H1 (cell line): ENCODE measurements at regions not wholly inside any gene's neighbourhood (a gene's known extent, or its start where the extent isn't known, plus 50 kb on each side); places are given as distances from the start of the nearest gene placed in this dataset.

ENCODE experiments used
- RAD21 ChIP-seq, 2 experiments: IDR thresholded peaks in 1 of 2; conservative IDR thresholded peaks in 1 of 2; 2 replicates each; pipeline ENCODE4 v1.6.1; 2011; ENCODE audit warnings: low read depth in 2 of 2, low read length in 2 of 2, improper control_type of control experiment in 1 of 2, inconsistent platforms in 1 of 2, mild to moderate bottlenecking in 1 of 2, moderate library complexity in 1 of 2
- TF ChIP-seq, protein P1 (sequence below): fragments of 300-600 bp; sonication (generic); IDR thresholded peaks from 2 replicates; pipeline ENCODE4 v1.7.1; 2012; ENCODE audit warnings: low read length, moderate library complexity, mild to moderate bottlenecking, inconsistent platforms; ENCODE audit not compliant: insufficient replicate concordance

- TF ChIP-seq, protein P1, sequence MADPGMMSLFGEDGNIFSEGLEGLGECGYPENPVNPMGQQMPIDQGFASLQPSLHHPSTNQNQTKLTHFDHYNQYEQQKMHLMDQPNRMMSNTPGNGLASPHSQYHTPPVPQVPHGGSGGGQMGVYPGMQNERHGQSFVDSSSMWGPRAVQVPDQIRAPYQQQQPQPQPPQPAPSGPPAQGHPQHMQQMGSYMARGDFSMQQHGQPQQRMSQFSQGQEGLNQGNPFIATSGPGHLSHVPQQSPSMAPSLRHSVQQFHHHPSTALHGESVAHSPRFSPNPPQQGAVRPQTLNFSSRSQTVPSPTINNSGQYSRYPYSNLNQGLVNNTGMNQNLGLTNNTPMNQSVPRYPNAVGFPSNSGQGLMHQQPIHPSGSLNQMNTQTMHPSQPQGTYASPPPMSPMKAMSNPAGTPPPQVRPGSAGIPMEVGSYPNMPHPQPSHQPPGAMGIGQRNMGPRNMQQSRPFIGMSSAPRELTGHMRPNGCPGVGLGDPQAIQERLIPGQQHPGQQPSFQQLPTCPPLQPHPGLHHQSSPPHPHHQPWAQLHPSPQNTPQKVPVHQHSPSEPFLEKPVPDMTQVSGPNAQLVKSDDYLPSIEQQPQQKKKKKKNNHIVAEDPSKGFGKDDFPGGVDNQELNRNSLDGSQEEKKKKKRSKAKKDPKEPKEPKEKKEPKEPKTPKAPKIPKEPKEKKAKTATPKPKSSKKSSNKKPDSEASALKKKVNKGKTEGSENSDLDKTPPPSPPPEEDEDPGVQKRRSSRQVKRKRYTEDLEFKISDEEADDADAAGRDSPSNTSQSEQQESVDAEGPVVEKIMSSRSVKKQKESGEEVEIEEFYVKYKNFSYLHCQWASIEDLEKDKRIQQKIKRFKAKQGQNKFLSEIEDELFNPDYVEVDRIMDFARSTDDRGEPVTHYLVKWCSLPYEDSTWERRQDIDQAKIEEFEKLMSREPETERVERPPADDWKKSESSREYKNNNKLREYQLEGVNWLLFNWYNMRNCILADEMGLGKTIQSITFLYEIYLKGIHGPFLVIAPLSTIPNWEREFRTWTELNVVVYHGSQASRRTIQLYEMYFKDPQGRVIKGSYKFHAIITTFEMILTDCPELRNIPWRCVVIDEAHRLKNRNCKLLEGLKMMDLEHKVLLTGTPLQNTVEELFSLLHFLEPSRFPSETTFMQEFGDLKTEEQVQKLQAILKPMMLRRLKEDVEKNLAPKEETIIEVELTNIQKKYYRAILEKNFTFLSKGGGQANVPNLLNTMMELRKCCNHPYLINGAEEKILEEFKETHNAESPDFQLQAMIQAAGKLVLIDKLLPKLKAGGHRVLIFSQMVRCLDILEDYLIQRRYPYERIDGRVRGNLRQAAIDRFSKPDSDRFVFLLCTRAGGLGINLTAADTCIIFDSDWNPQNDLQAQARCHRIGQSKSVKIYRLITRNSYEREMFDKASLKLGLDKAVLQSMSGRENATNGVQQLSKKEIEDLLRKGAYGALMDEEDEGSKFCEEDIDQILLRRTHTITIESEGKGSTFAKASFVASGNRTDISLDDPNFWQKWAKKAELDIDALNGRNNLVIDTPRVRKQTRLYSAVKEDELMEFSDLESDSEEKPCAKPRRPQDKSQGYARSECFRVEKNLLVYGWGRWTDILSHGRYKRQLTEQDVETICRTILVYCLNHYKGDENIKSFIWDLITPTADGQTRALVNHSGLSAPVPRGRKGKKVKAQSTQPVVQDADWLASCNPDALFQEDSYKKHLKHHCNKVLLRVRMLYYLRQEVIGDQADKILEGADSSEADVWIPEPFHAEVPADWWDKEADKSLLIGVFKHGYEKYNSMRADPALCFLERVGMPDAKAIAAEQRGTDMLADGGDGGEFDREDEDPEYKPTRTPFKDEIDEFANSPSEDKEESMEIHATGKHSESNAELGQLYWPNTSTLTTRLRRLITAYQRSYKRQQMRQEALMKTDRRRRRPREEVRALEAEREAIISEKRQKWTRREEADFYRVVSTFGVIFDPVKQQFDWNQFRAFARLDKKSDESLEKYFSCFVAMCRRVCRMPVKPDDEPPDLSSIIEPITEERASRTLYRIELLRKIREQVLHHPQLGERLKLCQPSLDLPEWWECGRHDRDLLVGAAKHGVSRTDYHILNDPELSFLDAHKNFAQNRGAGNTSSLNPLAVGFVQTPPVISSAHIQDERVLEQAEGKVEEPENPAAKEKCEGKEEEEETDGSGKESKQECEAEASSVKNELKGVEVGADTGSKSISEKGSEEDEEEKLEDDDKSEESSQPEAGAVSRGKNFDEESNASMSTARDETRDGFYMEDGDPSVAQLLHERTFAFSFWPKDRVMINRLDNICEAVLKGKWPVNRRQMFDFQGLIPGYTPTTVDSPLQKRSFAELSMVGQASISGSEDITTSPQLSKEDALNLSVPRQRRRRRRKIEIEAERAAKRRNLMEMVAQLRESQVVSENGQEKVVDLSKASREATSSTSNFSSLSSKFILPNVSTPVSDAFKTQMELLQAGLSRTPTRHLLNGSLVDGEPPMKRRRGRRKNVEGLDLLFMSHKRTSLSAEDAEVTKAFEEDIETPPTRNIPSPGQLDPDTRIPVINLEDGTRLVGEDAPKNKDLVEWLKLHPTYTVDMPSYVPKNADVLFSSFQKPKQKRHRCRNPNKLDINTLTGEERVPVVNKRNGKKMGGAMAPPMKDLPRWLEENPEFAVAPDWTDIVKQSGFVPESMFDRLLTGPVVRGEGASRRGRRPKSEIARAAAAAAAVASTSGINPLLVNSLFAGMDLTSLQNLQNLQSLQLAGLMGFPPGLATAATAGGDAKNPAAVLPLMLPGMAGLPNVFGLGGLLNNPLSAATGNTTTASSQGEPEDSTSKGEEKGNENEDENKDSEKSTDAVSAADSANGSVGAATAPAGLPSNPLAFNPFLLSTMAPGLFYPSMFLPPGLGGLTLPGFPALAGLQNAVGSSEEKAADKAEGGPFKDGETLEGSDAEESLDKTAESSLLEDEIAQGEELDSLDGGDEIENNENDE, result no peak
- TF ChIP-seq RAD21 (IDR thresholded peaks at IDR 0.05 in 1 of 2, conservative IDR thresholded peaks at IDR 0.05 in 1 of 2; ENCODE audit: low read depth in 2 of 2, low read length in 2 of 2), result no peak
- TF ChIP-seq, all 59 proteins: peak for 0
Observed at GRCh38 chr2:51268191-51268590, 236.3 kb upstream of the NRXN1 start (continued).
